PFSK-1 (cell line): ENCODE measurements at regions not wholly inside any gene's neighbourhood (a gene's known extent, or its start where the extent isn't known, plus 50 kb on each side); places are given as distances from the start of the nearest gene placed in this dataset.

Experiments
- FOXP2 ChIP-seq: optimal IDR thresholded peaks from 2 replicates; pipeline ENCODE3; 2011; ENCODE audit warnings: borderline replicate concordance, control low read depth, inconsistent platforms; ENCODE audit not compliant: insufficient read depth; ENCODE audit errors: extremely low read length, extremely low read depth
- POLR2AphosphoS5 ChIP-seq: IDR thresholded peaks from 2 replicates; pipeline ENCODE4 v1.6.1; 2012; ENCODE audit warnings: low read depth, mild to moderate bottlenecking, control low read depth, low read length, moderate library complexity
- SIN3A ChIP-seq: IDR thresholded peaks from 2 replicates; pipeline ENCODE4 v1.6.1; 2012; ENCODE audit warnings: mild to moderate bottlenecking, low read length, moderate library complexity, borderline replicate concordance; ENCODE audit not compliant: insufficient read depth
- TAF1 ChIP-seq: IDR thresholded peaks from 2 replicates; pipeline ENCODE4 v1.6.1; 2012; ENCODE audit warnings: low read length, control low read depth, borderline replicate concordance; ENCODE audit not compliant: insufficient read depth
- TF ChIP-seq, protein P1 (sequence below), 2 experiments: IDR thresholded peaks; 2 replicates each; pipeline versions ENCODE4 v1.6.1 to v1.8.0; 2011 to 2012; ENCODE audit warnings: low read depth in 2 of 2, low read length in 2 of 2, control low read depth in 1 of 2, inconsistent platforms in 1 of 2, mild to moderate bottlenecking in 1 of 2, moderate library complexity in 1 of 2; ENCODE audit not compliant: insufficient read depth in 1 of 2

DNA sequence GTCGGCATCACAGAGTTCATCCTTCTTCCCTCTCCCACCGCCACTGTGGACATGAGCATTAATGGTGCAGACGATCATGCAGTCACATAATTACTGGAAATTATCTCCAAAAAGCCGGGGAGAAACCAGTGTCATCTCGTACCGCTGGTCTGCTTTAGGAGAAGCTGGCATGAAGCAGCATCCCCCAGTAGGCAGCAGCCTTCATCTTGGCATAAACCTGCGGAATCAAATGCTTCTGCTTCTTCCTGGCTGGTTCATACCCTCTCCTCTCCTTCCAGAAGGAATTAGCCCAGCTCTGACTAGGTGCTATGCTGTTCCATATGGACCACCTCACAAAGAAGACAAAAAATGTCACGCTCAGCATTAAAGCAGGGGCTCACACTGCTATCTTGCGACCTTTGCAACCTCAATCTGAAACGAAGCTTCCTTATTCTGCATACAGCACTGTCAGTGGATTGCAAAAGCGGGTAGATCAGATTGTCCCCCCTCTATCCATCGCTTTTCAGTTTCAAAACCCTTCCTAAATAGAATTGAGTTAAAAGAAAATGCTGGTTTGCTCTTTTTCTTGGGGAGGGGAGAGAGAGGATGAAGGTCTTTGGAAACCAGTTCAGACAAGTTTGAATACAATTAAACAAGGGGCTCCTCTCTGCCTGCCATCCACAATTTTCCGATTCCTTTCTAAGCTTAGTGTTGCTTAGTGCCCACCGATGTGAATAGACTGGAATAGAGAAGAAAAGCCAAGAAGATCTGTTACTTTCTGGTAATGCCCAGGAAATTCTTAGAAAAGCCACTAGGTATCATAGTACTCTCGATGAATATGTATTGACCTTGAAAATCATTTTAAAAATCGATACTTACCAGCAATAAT, 212.1 kb upstream of the ZNF521 start:
- TF ChIP-seq FOXP2 = no peak
- no peak for TF ChIP-seq SIN3A
- no peak for TF ChIP-seq TAF1
- TF ChIP-seq, protein P1, sequence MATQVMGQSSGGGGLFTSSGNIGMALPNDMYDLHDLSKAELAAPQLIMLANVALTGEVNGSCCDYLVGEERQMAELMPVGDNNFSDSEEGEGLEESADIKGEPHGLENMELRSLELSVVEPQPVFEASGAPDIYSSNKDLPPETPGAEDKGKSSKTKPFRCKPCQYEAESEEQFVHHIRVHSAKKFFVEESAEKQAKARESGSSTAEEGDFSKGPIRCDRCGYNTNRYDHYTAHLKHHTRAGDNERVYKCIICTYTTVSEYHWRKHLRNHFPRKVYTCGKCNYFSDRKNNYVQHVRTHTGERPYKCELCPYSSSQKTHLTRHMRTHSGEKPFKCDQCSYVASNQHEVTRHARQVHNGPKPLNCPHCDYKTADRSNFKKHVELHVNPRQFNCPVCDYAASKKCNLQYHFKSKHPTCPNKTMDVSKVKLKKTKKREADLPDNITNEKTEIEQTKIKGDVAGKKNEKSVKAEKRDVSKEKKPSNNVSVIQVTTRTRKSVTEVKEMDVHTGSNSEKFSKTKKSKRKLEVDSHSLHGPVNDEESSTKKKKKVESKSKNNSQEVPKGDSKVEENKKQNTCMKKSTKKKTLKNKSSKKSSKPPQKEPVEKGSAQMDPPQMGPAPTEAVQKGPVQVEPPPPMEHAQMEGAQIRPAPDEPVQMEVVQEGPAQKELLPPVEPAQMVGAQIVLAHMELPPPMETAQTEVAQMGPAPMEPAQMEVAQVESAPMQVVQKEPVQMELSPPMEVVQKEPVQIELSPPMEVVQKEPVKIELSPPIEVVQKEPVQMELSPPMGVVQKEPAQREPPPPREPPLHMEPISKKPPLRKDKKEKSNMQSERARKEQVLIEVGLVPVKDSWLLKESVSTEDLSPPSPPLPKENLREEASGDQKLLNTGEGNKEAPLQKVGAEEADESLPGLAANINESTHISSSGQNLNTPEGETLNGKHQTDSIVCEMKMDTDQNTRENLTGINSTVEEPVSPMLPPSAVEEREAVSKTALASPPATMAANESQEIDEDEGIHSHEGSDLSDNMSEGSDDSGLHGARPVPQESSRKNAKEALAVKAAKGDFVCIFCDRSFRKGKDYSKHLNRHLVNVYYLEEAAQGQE (IDR thresholded peaks at IDR 0.05; ENCODE audit: insufficient read depth in 1 of 2, low read depth in 2 of 2, low read length in 2 of 2) = no peak
- TF ChIP-seq POLR2AphosphoS5 = no peak

DNA sequence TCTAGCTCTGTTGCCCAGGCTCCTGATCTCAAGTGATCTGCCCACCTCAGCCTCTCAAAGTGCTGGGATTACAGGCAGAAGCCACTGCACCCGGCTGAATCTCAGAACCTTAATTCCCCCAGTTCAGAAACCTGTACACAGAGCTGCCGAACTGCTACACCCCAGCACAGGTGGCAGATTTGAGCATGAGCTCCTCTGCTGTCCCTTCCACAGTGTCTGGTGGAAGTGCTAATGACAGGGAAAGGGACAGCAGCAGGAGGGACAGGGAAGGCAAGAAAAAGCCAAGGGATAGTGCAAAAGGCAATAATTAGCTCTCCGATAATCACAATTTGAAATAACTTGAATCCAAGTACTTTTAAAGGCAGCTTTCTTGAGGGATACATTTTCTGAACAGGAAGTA, 211.4 kb upstream of the ZNF521 start:
- TF ChIP-seq SIN3A (no peak), POLR2AphosphoS5 (no peak), TAF1 (no peak), FOXP2 (no peak)
- TF ChIP-seq, protein P1 (IDR thresholded peaks at IDR 0.05; ENCODE audit: insufficient read depth in 1 of 2, low read depth in 2 of 2, low read length in 2 of 2) = no peak

DNA sequence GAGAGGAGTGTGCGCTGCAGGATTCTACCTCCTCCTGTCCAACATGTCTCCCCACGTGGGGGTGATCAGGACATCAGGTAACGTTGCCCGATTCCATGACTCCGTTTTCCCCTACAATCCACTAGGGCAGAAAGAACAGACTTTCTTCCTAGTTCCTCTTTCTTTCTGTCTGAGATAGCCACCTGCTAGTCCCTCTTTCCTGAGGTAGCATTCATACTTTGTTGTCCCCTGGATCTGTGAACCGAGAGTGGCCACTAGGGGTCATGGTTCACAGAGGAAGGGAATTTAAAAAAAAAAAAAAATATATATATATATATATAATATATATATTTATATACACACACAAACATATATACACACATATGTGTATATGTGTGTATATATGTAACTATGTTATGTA, 210.0 kb upstream of the ZNF521 start:
- TF ChIP-seq, protein P1 (IDR thresholded peaks at IDR 0.05; ENCODE audit: insufficient read depth in 1 of 2, low read depth in 2 of 2, low read length in 2 of 2) = no peak
- TF ChIP-seq SIN3A = no peak
- TF ChIP-seq POLR2AphosphoS5 = no peak
- TF ChIP-seq FOXP2 = no peak
- TF ChIP-seq TAF1 = no peak

DNA sequence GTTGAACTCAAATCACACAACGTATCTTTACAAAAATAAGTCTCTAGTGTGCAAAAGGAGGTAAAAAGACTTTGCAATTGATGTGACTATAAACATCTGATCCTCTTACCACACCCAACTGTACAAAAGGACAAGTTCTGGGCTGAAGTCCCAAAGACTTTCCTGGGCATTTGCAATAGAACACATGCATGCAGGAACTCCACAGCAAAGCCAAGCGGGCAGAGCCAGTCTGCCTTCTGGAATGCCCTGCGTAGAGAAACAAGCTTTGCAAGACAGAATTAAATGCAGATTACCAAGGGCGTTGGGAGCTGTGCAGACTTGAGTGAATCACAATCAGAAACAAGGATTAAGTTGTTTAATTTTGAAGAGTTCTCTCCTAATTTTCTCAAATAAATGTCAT, 208.4 kb upstream of the ZNF521 start:
- no peak for TF ChIP-seq FOXP2
- TF ChIP-seq POLR2AphosphoS5 = no peak
- no peak for TF ChIP-seq SIN3A
- TF ChIP-seq, protein P1 (IDR thresholded peaks at IDR 0.05; ENCODE audit: insufficient read depth in 1 of 2, low read depth in 2 of 2, low read length in 2 of 2) = no peak
- TF ChIP-seq TAF1 = no peak
